Esophagus (tissue), 2 donors: ENCODE measurements at regions not wholly inside any gene's neighbourhood (a gene's known extent, or its start where the extent isn't known, plus 50 kb on each side); places are given as distances from the start of the nearest gene placed in this dataset.

Experiments
- H3K27ac ChIP-seq, 2 donors: one replicate each; pipeline ENCODE4 v1.5.1; 2013; ENCODE audit warnings: low read depth in 2 of 2, mild to moderate bottlenecking in 2 of 2, inconsistent platforms in 1 of 2, low read length in 1 of 2, moderate library complexity in 1 of 2
- H3K27me3 ChIP-seq, 2 donors: one replicate each; pipeline ENCODE4 v1.6.1; 2013; ENCODE audit warnings: low read length in 2 of 2, control low read depth in 1 of 2, mild to moderate bottlenecking in 1 of 2; ENCODE audit not compliant: insufficient read depth in 2 of 2, control insufficient read depth in 1 of 2
- H3K36me3 ChIP-seq, 2 donors: one replicate each; pipeline ENCODE4 v1.6.1; 2013; ENCODE audit warnings: low read length in 1 of 2; ENCODE audit not compliant: control insufficient read depth in 2 of 2, insufficient read depth in 2 of 2
- H3K4me1 ChIP-seq, 2 donors: one replicate each; pipeline ENCODE4 v1.6.1; 2013; ENCODE audit warnings: low read length in 1 of 2; ENCODE audit not compliant: control insufficient read depth in 2 of 2, insufficient read depth in 2 of 2
- H3K4me3 ChIP-seq, 2 donors: one replicate each; pipeline ENCODE4 v1.5.1; 2013; ENCODE audit warnings: low read length in 2 of 2, mild to moderate bottlenecking in 2 of 2, low read depth in 1 of 2, moderate library complexity in 1 of 2
- H3K9me3 ChIP-seq, 2 donors: one replicate each; pipeline ENCODE4 v1.6.1; 2013; ENCODE audit warnings: mild to moderate bottlenecking in 2 of 2, low read depth in 1 of 2, low read length in 1 of 2, moderate library complexity in 1 of 2; ENCODE audit not compliant: control insufficient read depth in 2 of 2, insufficient read depth in 1 of 2
- WGBS, 2 donors: extraction: QIAGEN DNeasy Blood & Tissue Kit; methylation state at CpG; one replicate each; pipeline ENCODE4 v1.1.7; 2013; 5-methylcytosine and 5-hydroxymethylcytosine counted together
- donor health status: healthy with polysubstance abuse.
- donor health status: Bipolar disorder and iron deficiency.

GRCh38 chr7:51472873-51473272 is 156.3 kb upstream of the COBL start:
- H3K9me3 ChIP-seq = peaks cover 3 to 10% of the 10 kb centered on the region in 2 donors
- 86 to 87% methylated on average over 6 of the region's 6 CpGs for WGBS, 2 donors

DNA sequence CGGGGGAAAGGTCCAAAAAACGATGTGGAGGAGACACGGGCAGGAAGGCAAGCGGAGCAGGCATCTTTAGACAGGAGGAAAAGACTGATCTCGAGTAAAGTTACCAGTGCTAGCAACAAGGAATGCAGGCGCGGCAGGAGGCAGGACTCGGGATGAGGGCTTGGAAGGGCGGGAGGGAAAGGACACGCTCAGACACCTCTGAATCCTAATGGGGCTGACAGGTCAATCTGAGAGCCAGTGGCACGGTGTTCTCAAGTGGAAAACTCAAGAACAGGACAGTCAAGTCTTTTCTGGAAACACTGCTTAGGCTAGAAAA is 155.3 kb upstream of the COBL start:
- H3K9me3 ChIP-seq = peaks cover 3 to 5% of the 10 kb centered on the region in 2 donors
- WGBS, 2 donors = 21 to 38% methylated on average over 11 of the region's 11 CpGs
- no peaks in the 10 kb centered on the region for H3K36me3 ChIP-seq
- H3K27me3 ChIP-seq = no peaks in the 10 kb centered on the region
- H3K4me3 ChIP-seq = no peak overlapping the region
- H3K27ac ChIP-seq = no peak overlapping the region
- peaks cover 2 to 5% of the 10 kb centered on the region in 2 donors for H3K4me1 ChIP-seq

More at GRCh38 chr7:51472873-51473272, 156.3 kb upstream of the COBL start:
- H3K4me3 ChIP-seq = no peak overlapping the region
- H3K27me3 ChIP-seq = no peaks in the 10 kb centered on the region
- H3K27ac ChIP-seq = no peak overlapping the region
- peaks cover 2 to 5% of the 10 kb centered on the region in 2 donors for H3K4me1 ChIP-seq
- no peaks in the 10 kb centered on the region for H3K36me3 ChIP-seq

- 14 to 28% methylated on average over 33 of the region's 33 CpGs for WGBS, 2 donors
- no peak overlapping the region for H3K4me3 ChIP-seq
- H3K27ac ChIP-seq = no peak overlapping the region
- H3K9me3 ChIP-seq = peaks cover 0 to 5% of the 10 kb centered on the region in 2 donors
- H3K27me3 ChIP-seq = no peaks in the 10 kb centered on the region
- peaks cover 2 to 5% of the 10 kb centered on the region in 2 donors for H3K4me1 ChIP-seq
- H3K36me3 ChIP-seq = no peaks in the 10 kb centered on the region
These were observed 154.8 kb upstream of the COBL start for GRCh38 chr7:51471210-51471980.

DNA sequence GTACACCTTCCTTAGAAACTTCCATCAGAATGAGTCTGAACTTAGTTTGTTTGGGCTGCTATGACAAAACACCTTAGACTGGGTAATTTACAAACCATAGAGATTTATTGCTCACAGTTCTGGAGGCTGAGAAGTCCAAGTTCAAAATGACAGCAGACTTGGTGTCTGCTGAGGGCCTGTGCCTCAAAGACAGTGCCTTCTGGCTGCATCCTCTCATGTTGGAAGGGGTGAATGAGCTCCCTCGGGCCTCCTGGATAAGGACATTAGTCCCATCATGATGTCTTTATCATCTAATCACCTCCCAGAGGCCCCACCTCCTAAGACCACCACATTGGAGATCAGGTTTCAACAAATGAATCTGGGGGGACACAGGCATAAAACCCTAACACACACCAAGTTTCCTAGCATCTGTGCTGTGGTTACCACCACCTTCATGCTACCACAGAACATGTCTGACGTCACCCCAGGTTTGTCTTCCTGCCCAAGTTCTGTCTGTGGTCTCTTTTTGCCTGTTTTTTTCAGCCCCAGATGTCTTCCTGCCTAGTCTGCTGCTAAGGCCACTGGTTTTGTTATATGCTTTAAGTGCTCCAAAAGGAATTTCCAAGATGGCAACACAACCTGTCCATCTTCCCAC is 150.9 kb upstream of the COBL start:
- Histone ChIP-seq H3K27me3 (no peaks in the 10 kb centered on the region), H3K36me3 (no peaks in the 10 kb centered on the region), H3K4me1 (peaks cover 2 to 5% of the 10 kb centered on the region in 2 donors), H3K9me3 (peaks cover 0 to 3% of the 10 kb centered on the region in 2 donors), H3K27ac (no peak overlapping the region), H3K4me3 (no peak overlapping the region)
- WGBS, 2 donors = 46 to 67% methylated on average over 2 of the region's 2 CpGs

GRCh38 chr7:51459809-51460208 is 143.2 kb upstream of the COBL start:
- WGBS, 2 donors = 57 to 75% methylated on average over 4 of the region's 4 CpGs
- no peak overlapping the region for H3K27ac ChIP-seq

GRCh38 chr7:51458693-51459092 is 142.1 kb upstream of the COBL start:
- Histone ChIP-seq H3K9me3 (no peaks in the 10 kb centered on the region), H3K4me3 (no peak overlapping the region), H3K27me3 (no peaks in the 10 kb centered on the region), H3K4me1 (peaks cover 0 to 2% of the 10 kb centered on the region in 2 donors), H3K36me3 (no peaks in the 10 kb centered on the region), H3K27ac (no peak overlapping the region)
- WGBS, 2 donors = 83 to 87% methylated on average over 4 of the region's 4 CpGs

More at GRCh38 chr7:51459809-51460208, 143.2 kb upstream of the COBL start:
- H3K36me3 ChIP-seq = no peaks in the 10 kb centered on the region
- no peaks in the 10 kb centered on the region for H3K27me3 ChIP-seq
- H3K4me1 ChIP-seq = peaks cover 0 to 2% of the 10 kb centered on the region in 2 donors
- no peak overlapping the region for H3K4me3 ChIP-seq
- no peaks in the 10 kb centered on the region for H3K9me3 ChIP-seq

- H3K4me3 ChIP-seq = no peak overlapping the region
- no peaks in the 10 kb centered on the region for H3K9me3 ChIP-seq
- H3K27ac ChIP-seq = no peak overlapping the region
- H3K4me1 ChIP-seq = peaks cover 0 to 2% of the 10 kb centered on the region in 2 donors
- WGBS, 2 donors = 63 to 67% methylated on average over 5 of the region's 5 CpGs
- no peaks in the 10 kb centered on the region for H3K27me3 ChIP-seq
- H3K36me3 ChIP-seq = no peaks in the 10 kb centered on the region
These were observed 140.5 kb upstream of the COBL start for GRCh38 chr7:51457079-51457478.

GRCh38 chr7:51456431-51457060 is 139.9 kb upstream of the COBL start:
- H3K9me3 ChIP-seq = no peaks in the 10 kb centered on the region
- peaks cover 0 to 2% of the 10 kb centered on the region in 2 donors for H3K4me1 ChIP-seq
- WGBS, 2 donors = 29 to 34% methylated on average over 2 of the region's 2 CpGs
- no peak overlapping the region for H3K4me3 ChIP-seq
- H3K27me3 ChIP-seq = no peaks in the 10 kb centered on the region
- H3K36me3 ChIP-seq = no peaks in the 10 kb centered on the region
- no peak overlapping the region for H3K27ac ChIP-seq

GRCh38 chr7:51455948-51456347 is 139.3 kb upstream of the COBL start:
- H3K36me3 ChIP-seq = no peaks in the 10 kb centered on the region
- no peak overlapping the region for H3K4me3 ChIP-seq
- 21 to 31% methylated on average over 6 of the region's 6 CpGs for WGBS, 2 donors
- no peaks in the 10 kb centered on the region for H3K27me3 ChIP-seq
- peaks cover 0 to 2% of the 10 kb centered on the region in 2 donors for H3K4me1 ChIP-seq
- H3K27ac ChIP-seq = no peak overlapping the region
- H3K9me3 ChIP-seq = no peaks in the 10 kb centered on the region
